GM23248 (cell line): ENCODE measurements at regions not wholly inside any gene's neighbourhood (a gene's known extent, or its start where the extent isn't known, plus 50 kb on each side); places are given as distances from the start of the nearest gene placed in this dataset.

Source experiments
- EZH2 ChIP-seq: fragments of 200-600 bp; sonication (generic); IDR thresholded peaks from 2 replicates; pipeline ENCODE4 v1.6.1; 2018; ENCODE audit warnings: antibody characterized with exemption, mild to moderate bottlenecking; ENCODE audit not compliant: insufficient read depth, poor library complexity, severe bottlenecking
- EZH2phosphoT487 ChIP-seq: fragments of 200-600 bp; sonication (generic); IDR thresholded peaks from 2 replicates; pipeline ENCODE4 v1.6.1; 2018; ENCODE audit warnings: antibody characterized with exemption, moderate library complexity, mild to moderate bottlenecking, low read depth; ENCODE audit not compliant: insufficient read depth

GRCh38 chr15:68503791-68504680 is 72.1 kb upstream of the ITGA11 start:
- TF ChIP-seq EZH2phosphoT487 (no peak), EZH2 (no peak)
